ENCODE measurements at regions not wholly inside any gene's neighbourhood (a gene's known extent, or its start where the extent isn't known, plus 50 kb on each side); places are given as distances from the start of the nearest gene placed in this dataset.

DNA sequence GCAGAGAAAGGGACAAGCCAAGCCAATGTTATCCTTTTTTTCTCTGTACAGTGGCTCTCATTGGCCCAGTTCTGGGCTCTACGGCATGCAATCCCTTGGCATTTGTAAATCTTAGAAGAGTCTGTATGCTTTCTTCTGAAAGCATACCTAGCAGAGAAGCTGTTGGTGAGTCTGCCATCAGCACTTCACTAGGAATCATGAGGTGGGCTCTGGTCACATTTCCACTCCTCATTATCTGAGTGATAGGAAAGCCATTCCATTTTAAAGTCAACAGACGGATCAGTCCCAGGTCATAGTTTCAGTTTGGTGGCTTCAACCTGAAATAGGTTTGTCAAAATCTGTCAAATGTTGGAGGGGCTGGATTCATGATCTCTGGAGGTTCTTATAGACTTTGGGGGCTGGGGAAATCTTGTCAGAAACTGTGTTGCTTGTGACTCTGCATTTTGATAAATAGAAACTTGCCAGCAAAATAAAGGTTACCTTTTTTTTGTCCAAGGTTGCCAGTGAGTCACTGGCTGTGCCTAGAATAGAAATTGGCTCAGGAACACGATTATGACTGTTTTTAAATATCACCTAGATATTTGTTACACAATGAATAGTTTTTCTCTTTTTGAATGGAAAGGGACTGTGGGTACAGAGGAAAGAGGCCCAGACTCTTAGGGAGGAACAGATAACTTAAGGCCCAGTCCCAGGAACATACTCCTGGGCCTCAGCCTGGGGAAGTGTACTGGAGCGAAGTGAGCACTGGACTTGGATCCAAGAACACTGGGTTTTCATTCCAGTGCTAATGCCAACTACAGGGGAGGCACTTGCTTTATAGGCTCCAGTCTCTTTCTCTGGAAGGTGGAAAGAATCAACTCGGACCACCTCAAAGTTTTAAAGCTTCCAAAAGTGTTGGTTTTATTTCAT lies 183.1 kb downstream of the NMUR2 start:
- no peak overlapping the region for H3K4me3 ChIP-seq (ENCODE audit: low read depth, low read length)
- TF ChIP-seq, protein P1, sequence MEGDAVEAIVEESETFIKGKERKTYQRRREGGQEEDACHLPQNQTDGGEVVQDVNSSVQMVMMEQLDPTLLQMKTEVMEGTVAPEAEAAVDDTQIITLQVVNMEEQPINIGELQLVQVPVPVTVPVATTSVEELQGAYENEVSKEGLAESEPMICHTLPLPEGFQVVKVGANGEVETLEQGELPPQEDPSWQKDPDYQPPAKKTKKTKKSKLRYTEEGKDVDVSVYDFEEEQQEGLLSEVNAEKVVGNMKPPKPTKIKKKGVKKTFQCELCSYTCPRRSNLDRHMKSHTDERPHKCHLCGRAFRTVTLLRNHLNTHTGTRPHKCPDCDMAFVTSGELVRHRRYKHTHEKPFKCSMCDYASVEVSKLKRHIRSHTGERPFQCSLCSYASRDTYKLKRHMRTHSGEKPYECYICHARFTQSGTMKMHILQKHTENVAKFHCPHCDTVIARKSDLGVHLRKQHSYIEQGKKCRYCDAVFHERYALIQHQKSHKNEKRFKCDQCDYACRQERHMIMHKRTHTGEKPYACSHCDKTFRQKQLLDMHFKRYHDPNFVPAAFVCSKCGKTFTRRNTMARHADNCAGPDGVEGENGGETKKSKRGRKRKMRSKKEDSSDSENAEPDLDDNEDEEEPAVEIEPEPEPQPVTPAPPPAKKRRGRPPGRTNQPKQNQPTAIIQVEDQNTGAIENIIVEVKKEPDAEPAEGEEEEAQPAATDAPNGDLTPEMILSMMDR (conservative IDR thresholded peaks at IDR 0.05; ENCODE audit: low read depth, low read length), result no peak
- no peak for DNase-seq (ENCODE audit: low read depth)

DNA sequence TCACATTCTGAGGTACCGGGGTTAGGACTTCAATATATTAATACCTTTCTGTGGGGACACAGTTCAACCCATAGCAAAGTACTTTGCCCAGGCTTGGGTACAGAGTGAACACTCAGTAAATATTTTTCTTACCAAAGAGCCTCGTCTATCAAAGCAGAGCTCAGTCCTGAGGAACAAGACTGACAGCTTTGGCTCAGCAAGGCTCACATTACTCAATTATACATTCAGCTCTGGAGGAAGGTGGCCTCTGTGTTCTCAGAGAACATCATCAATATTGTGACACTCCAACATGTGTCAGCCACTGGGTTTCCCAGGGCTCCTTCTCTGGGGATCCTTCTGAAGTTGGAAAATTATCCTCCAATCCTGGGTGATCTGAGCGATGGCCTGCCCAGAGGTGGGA lies 186.4 kb downstream of the NMUR2 start:
- TF ChIP-seq, protein P1 (conservative IDR thresholded peaks at IDR 0.05; ENCODE audit: low read depth, low read length), result no peak
- no peak overlapping the region for H3K4me3 ChIP-seq (ENCODE audit: low read depth, low read length)
- DNase-seq (ENCODE audit: low read depth), result no peak

DNA sequence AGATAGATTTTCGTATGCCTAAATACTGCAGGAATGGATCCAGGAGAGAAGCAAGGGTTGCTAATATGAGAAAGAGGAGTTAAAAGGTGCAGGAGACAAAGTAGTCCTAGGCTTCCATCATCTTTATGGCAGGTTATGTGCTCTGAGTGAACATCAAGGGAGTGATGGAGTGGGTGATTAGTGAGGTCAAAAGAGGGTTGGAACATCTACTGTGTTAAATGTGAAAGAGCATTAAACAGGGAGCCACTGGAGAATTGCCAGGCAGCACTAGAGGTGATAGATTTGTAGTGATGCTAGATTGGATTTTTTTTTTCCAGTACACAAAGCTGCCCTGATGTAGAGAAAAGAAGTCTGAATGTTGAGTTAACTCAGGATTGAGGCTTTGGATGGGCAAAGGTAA lies 199.3 kb downstream of the NMUR2 start:
- TF ChIP-seq, protein P1 (conservative IDR thresholded peaks at IDR 0.05; ENCODE audit: low read depth, low read length), result no peak
- no peak for DNase-seq (ENCODE audit: low read depth)

DNA sequence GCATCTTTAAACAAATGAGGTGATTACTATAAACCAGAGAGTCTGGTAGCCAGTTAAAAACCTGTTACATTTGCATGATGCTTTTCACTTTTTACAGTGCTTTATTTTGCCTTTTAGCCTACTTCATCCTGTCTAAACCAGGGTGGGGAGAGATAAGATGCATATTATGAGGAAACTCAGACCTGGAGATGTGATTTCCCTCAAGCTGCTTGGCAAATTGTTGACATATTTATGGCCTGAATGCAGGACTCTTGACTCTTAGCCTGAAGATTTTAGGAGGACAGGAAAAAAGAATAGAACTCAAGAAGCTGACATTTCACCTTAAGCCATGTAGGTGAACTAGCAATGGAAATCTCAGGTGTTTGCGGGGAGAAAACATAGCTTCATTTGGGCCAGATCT lies 202.8 kb downstream of the NMUR2 start:
- TF ChIP-seq, protein P1 (conservative IDR thresholded peaks at IDR 0.05; ENCODE audit: low read depth, low read length), result no peak
- no peak for DNase-seq (ENCODE audit: low read depth)
- no peak overlapping the region for H3K4me3 ChIP-seq (ENCODE audit: low read depth, low read length)

More for the DNA sequence above, 199.3 kb downstream of the NMUR2 start:
- H3K4me3 ChIP-seq (ENCODE audit: low read depth, low read length), result no peak overlapping the region

DNA sequence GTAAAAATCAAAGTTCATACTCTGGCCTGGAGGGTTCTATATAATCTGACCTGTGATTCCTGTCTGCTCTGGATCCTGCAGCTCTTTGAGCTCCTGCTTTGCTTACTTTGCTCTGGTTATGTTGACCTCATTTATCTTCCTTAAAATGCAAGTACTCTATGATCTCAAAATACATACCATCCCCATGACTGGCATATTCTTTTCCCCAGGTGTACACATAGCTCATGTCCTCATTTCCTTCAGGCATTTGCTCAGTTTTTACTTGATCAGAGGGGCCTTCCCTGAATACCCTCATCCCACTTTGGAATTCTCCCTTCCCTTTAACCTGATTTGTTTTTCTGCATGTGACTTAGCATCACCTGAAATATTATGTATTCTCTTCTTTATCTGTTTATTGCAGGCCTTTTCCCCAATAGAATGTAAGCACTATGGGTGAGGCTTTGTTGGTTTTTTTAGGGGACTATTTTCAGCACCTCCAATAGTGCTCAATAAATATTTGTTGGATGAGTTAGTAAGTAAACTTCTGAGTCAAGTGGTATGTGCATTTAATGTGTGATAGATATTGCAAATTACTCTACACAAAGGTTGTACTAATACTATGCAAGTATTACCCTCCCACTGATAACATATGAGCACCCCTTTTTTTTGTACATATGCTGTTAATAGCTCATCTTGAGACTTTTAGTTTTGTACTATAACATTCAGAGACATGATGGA lies 211.5 kb downstream of the NMUR2 start:
- TF ChIP-seq, protein P1 (conservative IDR thresholded peaks at IDR 0.05; ENCODE audit: low read depth, low read length), result no peak
- DNase-seq (ENCODE audit: low read depth), result no peak
- H3K4me3 ChIP-seq (ENCODE audit: low read depth, low read length), result no peak overlapping the region

DNA sequence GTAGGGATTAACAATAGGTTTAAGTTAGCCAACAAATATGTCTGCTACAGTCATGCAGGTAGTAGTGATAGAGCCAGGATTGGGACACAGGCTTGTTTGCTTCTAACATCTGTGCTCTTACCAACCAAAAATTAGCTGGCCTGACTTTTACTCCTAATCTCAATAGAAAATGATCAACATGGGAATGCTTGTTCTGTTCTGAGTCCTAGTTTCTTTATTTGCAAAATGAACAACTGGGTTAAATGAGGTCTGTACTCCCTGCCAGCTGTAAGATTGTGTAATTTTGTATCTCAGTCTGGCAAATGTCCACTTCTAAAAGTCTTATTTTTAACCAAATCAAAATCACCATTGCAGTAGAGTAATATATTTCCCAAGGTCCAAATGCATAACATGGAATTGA lies 216.8 kb downstream of the NMUR2 start:
- no peak overlapping the region for H3K4me3 ChIP-seq (ENCODE audit: low read depth, low read length)
- TF ChIP-seq, protein P1 (conservative IDR thresholded peaks at IDR 0.05; ENCODE audit: low read depth, low read length), result no peak
- DNase-seq (ENCODE audit: low read depth), result no peak
